ENCODE measurements at regions not wholly inside any gene's neighbourhood (a gene's known extent, or its start where the extent isn't known, plus 50 kb on each side); places are given as distances from the start of the nearest gene placed in this dataset.

GRCh38 chr6:131349199-131349598 is 213.9 kb downstream of the AKAP7 start:
- TF ChIP-seq, protein P1, sequence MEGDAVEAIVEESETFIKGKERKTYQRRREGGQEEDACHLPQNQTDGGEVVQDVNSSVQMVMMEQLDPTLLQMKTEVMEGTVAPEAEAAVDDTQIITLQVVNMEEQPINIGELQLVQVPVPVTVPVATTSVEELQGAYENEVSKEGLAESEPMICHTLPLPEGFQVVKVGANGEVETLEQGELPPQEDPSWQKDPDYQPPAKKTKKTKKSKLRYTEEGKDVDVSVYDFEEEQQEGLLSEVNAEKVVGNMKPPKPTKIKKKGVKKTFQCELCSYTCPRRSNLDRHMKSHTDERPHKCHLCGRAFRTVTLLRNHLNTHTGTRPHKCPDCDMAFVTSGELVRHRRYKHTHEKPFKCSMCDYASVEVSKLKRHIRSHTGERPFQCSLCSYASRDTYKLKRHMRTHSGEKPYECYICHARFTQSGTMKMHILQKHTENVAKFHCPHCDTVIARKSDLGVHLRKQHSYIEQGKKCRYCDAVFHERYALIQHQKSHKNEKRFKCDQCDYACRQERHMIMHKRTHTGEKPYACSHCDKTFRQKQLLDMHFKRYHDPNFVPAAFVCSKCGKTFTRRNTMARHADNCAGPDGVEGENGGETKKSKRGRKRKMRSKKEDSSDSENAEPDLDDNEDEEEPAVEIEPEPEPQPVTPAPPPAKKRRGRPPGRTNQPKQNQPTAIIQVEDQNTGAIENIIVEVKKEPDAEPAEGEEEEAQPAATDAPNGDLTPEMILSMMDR (conservative IDR thresholded peaks at IDR 0.05; ENCODE audit: low read length) = no peak
- no peak for TF ChIP-seq EZH2phosphoT487 (IDR thresholded peaks at IDR 0.05; ENCODE audit: borderline replicate concordance)

Measured in Loucy (cell line).